GM10266 (cell line): ENCODE measurements at regions not wholly inside any gene's neighbourhood (a gene's known extent, or its start where the extent isn't known, plus 50 kb on each side); places are given as distances from the start of the nearest gene placed in this dataset.
"Not testable (repeated sequence)": the region's sequence is repeated elsewhere in the genome, so short reads cannot be mapped to it uniquely, and the experiment has no call there.

Experiments
- DNase-seq: peaks from one replicate; pipeline ENCODE4 v3.0.0; 2012; ENCODE audit errors: extremely low spot score
- TF ChIP-seq, protein P1 (sequence below): IDR thresholded peaks from 2 replicates; pipeline ENCODE4 v1.5.1; 2012; ENCODE audit warnings: mild to moderate bottlenecking, low read depth; ENCODE audit not compliant: control insufficient read depth, insufficient read depth; ENCODE audit errors: missing control alignments

DNA sequence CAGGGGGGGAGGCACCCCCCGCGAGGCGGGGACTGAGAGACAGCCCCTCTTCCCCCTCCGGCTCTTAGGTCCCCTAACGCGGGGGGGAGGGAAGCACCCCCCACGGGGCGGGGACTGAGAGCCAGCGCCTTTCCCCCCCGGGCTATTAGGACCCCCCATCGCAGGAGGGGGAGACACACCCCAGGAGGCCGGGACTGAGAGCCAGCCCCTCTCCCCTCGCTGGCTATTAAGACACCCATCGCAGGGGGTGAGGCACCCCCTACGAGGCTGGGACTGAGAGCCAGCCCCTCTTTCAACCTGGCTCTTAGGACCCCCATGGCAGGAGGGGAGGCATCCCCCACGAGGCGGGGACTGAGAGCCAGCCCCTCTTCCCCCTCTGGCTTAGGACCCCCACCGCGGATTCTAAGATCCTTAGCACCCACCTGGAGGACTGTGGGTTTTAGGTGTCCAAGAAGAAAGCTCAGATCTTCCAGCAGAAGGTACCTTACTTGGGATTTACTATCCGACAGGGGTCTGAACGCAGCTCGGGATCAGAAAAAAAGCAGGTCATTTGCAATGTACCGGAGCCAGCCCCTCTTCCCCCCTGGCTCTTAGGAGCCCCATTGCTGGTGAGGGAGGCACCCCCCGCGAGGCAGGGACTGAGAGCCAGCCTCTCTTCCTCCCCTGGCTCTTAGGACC, 197.8 kb upstream of the PZP start:
- TF ChIP-seq, protein P1, sequence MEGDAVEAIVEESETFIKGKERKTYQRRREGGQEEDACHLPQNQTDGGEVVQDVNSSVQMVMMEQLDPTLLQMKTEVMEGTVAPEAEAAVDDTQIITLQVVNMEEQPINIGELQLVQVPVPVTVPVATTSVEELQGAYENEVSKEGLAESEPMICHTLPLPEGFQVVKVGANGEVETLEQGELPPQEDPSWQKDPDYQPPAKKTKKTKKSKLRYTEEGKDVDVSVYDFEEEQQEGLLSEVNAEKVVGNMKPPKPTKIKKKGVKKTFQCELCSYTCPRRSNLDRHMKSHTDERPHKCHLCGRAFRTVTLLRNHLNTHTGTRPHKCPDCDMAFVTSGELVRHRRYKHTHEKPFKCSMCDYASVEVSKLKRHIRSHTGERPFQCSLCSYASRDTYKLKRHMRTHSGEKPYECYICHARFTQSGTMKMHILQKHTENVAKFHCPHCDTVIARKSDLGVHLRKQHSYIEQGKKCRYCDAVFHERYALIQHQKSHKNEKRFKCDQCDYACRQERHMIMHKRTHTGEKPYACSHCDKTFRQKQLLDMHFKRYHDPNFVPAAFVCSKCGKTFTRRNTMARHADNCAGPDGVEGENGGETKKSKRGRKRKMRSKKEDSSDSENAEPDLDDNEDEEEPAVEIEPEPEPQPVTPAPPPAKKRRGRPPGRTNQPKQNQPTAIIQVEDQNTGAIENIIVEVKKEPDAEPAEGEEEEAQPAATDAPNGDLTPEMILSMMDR, result no peak
- no peak for DNase-seq

DNA sequence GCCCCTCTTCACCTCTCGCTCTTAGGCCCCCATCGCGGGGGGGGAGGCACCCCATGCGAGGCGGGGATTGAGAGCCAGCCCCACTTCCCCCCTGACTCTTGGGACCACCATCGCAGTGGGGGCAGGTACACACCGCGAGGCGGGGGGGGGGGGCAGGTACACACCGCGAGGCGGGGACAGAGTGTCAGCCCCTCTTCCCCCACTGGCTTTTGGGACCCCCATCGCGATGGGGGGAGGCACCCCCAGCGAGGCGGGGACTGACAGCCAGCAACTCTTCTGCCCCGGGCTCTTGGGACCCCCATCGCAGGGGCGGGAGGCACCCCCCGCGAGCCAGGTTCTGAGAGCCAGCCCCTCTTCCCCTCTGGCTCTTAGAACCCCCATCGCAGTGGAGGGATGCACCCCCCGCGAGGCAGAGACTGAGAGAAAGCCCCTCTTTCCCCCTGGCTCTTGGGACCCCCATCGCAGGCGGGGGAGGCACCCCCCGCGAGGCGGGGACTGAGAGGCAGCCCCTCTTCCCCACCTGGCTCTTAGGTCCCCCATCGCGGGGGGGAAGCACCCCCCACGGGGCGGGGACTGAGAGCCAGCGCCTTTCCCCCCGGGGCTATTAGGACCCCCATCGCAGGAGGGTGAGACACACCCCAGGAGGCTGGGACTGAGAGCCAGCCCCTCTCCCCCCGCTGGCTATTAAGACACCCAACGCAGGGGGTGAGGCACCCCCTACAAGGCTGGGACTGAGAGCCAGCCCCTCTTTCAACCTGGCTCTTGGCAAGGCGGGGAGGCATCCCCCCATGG, 196.5 kb upstream of the PZP start:
- TF ChIP-seq, protein P1, result no peak
- peak; percentile 42 for DNase-seq

DNA sequence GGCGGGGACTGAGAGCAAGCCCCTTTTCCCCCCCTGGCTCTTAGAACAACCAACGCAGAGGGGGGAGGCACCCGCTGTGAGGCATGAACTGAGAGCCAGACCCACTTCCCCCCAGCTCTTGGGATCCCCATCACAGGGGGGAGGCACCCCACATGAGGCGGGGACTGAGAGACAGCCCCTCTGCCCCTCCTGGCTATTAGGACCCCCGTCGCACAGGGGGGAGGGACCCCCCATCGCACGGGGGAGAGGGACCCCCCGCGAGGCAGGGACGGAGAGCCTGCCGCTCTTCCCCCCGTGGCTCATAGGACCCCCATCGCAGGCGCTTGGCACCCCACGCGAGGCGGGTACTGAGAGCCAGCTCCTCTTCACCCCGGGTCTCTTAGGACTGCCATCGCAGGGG, 195.8 kb upstream of the PZP start:
- DNase-seq, result no peak

DNA sequence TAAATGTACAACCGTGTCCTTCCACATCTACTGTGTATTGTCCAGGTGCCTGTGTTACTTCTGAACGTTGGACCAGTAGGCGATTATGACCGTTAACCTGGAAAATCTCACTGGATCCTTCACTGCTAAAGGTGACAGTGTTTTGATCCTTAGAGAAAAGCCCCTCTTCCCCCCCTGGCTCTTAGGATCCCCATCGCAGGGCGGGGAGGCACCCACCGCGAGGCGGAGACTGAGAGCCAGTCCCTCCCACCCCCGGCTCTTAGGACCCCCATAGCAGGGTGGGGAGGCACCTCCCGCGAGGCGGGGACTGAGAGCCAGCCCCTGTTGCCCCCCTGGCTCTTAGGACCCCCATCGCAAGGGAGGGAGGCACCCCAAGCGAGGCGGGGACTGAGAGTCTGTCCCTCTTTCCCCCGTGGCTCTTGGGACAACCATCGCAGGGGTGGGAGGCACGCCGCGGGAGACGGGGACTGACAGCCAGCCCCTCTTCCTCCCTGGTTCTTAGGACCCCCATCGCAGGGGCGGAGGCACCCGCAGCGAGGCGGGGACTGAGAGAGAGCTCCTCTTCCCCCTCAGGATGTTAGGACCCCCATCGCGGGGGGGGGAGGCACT, 194.3 kb upstream of the PZP start:
- DNase-seq, result not testable (repeated sequence)

More for the DNA sequence above, 195.8 kb upstream of the PZP start:
- TF ChIP-seq, protein P1, result no peak

DNA sequence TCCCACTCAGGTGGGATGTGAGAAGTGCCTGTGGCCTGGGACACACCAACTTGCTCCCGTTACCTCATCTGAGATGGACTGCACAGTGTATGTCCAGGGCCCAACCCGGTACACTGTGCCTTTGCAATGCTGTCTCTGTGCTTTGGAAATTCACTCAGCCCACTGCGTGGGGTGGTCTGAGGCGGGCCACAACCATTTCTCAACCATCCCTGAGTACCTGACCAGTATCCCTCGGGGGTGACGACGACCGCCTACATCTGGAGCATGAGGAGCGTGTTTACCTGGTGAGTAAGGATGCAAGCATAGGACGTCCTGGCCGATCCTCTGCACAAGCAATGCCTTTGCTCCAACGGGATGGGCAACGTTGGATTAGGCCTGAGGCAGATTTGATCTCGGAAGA, 188.2 kb upstream of the PZP start:
- not testable (repeated sequence) for DNase-seq

DNA sequence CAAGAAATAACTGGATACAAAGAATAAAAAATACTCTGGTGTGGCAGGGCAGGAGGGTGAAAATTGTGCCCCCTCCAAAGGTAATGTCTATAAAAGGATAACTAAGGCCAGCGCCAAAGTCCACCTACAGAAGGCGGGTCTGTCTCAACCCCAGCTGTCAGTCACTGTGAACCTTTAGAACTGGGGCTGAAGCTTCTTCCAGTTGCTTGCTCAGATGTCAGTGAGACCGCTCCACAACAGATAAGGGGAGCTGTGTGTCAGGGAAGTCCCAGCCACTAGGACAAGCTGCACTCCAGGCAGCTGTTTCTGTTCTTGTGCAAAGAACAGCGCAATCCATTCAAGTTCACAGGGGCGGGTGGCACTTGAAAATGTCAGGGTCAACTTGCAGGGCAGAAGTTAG, 187.0 kb upstream of the PZP start:
- not testable (repeated sequence) for DNase-seq

DNA sequence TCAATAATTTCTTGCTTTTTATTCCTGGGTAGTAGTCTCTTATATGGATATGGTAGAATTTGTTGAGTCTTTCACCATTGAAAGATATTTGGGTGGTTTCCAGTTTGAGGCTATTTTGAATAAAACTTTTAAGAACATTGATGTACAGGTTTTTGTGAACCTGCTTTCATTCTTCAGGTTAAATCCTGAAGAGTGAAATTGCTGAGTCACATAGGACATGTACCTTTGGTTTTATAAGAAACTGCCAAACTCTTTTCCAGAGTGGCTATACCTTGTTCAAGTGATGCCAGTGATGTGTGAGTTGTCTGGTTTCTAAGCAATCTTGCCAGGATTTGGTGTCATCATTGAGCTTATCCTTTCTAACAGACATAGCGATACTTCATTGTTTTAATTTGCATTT, 184.6 kb upstream of the PZP start:
- no peak for DNase-seq
- TF ChIP-seq, protein P1, result no peak

DNA sequence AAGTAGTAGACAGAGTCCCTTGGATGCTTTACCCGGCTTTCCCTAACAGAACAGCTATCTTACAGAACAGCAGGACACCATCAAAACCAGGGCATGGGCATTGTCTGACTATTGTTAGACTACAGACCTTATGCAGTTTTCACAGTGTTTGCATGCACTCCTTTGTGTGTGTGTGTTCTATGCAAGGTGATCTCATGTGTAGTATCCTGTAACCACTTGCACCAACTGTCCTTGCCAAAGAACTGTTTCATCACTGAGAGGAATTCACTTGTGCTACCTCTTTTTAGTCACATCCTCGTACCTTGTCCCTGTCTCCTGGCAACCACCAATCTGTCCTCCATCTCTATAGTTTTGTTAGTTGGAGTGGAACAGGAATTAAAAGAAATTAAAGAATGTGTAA, 183.6 kb upstream of the PZP start:
- DNase-seq, result no peak
- TF ChIP-seq, protein P1, result no peak
